GM12878 (cell line): ENCODE measurements at regions not wholly inside any gene's neighbourhood (a gene's known extent, or its start where the extent isn't known, plus 50 kb on each side); places are given as distances from the start of the nearest gene placed in this dataset.

Experiments used
- ATAC-seq: fragments of 200-7000 bp; cut with Tn5 transposase; 3 replicates; pipeline ENCODE4 v1.9.1; 2020; ENCODE audit warnings: mild to moderate bottlenecking, moderate library complexity
- BruUV-seq: library from RNA; stranded (reverse); fragments of 400-500 nt; replicated peaks from 2 replicates; lab custom pipeline; 2021; lab: Mats Ljungman, UMichigan
- CTCF ChIA-PET: fragments of 300-600 bp; sonication (Branson Sonifier 250); formaldehyde crosslinking; extraction: SDS; loops from one replicate; lab custom pipeline; 2021; ENCODE audit warnings: inconsistent platforms; lab: Yijun Ruan, JAX
- POLR2A ChIA-PET: fragments of 350-600 bp; formaldehyde crosslinking; extraction: SDS; loops from one replicate; lab custom pipeline; 2021; ENCODE audit warnings: inconsistent platforms; lab: Charles Lee
- RAD21 ChIA-PET: fragments of 300-600 bp; sonication (Branson Sonifier 250); formaldehyde crosslinking; loops from one replicate; lab custom pipeline; 2023; ENCODE audit warnings: antibody characterized with exemption; ENCODE audit not compliant: unreplicated experiment; lab: Charles Lee
- SMC1A ChIA-PET: fragments of 300-600 bp; sonication (Branson Sonifier 250); formaldehyde crosslinking; loops from one replicate; lab custom pipeline; 2023; ENCODE audit not compliant: unreplicated experiment, uncharacterized antibody; lab: Charles Lee
- DNase-seq: peaks from one replicate; pipeline ENCODE4 v3.0.0-alpha.2; 2011; ENCODE audit warnings: low read depth, low spot score
- FAIRE-seq: peaks from 3 replicates; lab custom pipeline; 2011; peaks lifted over from hg19 to GRCh38; lab: Jason Lieb, UNC
- H2AFZ ChIP-seq: 2 replicates; pipeline ENCODE4 v1.6.0; 2011; ENCODE audit warnings: low read depth, low read length, control low read depth; ENCODE audit not compliant: control insufficient read depth
- H3K27ac ChIP-seq: 2 replicates; pipeline ENCODE4 v1.5.1; 2011; ENCODE audit warnings: control low read depth; ENCODE audit not compliant: control insufficient read depth, insufficient read depth
- H3K27me3 ChIP-seq, 2 experiments: replicated peaks in 1 of 2; 2 replicates each; pipeline versions ENCODE4 v1.6.0 to v1.6.1; 2011; ENCODE audit warnings: low read length in 1 of 2; ENCODE audit not compliant: control insufficient read depth in 2 of 2, insufficient read depth in 2 of 2
- H3K36me3 ChIP-seq, 2 experiments: 2 replicates each; pipeline ENCODE4 v1.5.1; 2011; ENCODE audit warnings: low read length in 1 of 2; ENCODE audit not compliant: control insufficient read depth in 2 of 2, insufficient read depth in 2 of 2
- H3K4me1 ChIP-seq: 2 replicates; pipeline ENCODE4 v1.6.1; 2011; ENCODE audit warnings: mild to moderate bottlenecking, low read length, moderate library complexity, mixed read lengths; ENCODE audit not compliant: control insufficient read depth, insufficient read depth
- H3K4me2 ChIP-seq: 2 replicates; pipeline ENCODE4 v1.6.0; 2011; ENCODE audit warnings: control low read depth; ENCODE audit not compliant: control insufficient read depth, insufficient read depth
- H3K4me3 ChIP-seq: fragments of 200-600 bp; sonication (generic); 2 replicates; pipeline ENCODE4 v1.5.1; 2016
- H3K79me2 ChIP-seq: 2 replicates; pipeline ENCODE4 v1.6.0; 2011; ENCODE audit warnings: low read length; ENCODE audit not compliant: control insufficient read depth, insufficient read depth
- H3K9ac ChIP-seq: 2 replicates; pipeline ENCODE4 v1.8.0; 2011; ENCODE audit warnings: low read length, control low read depth, mixed read lengths; ENCODE audit not compliant: control insufficient read depth, insufficient read depth
- H3K9me3 ChIP-seq: replicated peaks from 3 replicates; pipeline ENCODE4 v1.5.1; 2011; ENCODE audit warnings: mild to moderate bottlenecking, low read length; ENCODE audit not compliant: control insufficient read depth, insufficient read depth
- H4K20me1 ChIP-seq: 2 replicates; pipeline ENCODE4 v1.6.0; 2011; ENCODE audit not compliant: control insufficient read depth, insufficient read depth
- CHD1 ChIP-seq: IDR thresholded peaks from 2 replicates; pipeline ENCODE4 v1.6.1; 2012; ENCODE audit warnings: low read depth, low read length, improper control_type of control experiment
- CUX1 ChIP-seq: IDR thresholded peaks from 2 replicates; pipeline ENCODE4 v1.6.1; 2012; ENCODE audit warnings: improper control_type of control experiment, low read depth, low read length; ENCODE audit not compliant: insufficient replicate concordance
- NFYB ChIP-seq: IDR thresholded peaks from 2 replicates; pipeline ENCODE4 v1.6.1; 2011; ENCODE audit warnings: low read depth, mild to moderate bottlenecking, low read length, improper control_type of control experiment, moderate library complexity; ENCODE audit not compliant: insufficient read depth
- RBBP5 ChIP-seq: fragments of 200-600 bp; sonication (generic); conservative IDR thresholded peaks from 2 replicates; pipeline ENCODE4 v1.6.1; 2016
- REST ChIP-seq: IDR thresholded peaks from 2 replicates; pipeline ENCODE4 v1.6.1; 2012; ENCODE audit warnings: mild to moderate bottlenecking, low read depth, low read length
- SREBF1 ChIP-seq: IDR thresholded peaks from 2 replicates; pipeline ENCODE4 v1.6.1; 2012; ENCODE audit warnings: mild to moderate bottlenecking, low read length
- WGBS: methylation state at CpG from one replicate; pipeline ENCODE4 v1.1.6; 2016; ENCODE audit warnings: low lambda C conversion rate; ENCODE audit not compliant: insufficient replicate concordance, insufficient coverage; ENCODE audit errors: missing lambda C conversion rate; 5-methylcytosine and 5-hydroxymethylcytosine counted together
- in situ Hi-C: fragments of 300-500 bp; cut with MboI; formaldehyde crosslinking; loops from 9 replicates; pipeline ENCODE4 v1.14.3; 2018; ENCODE audit warnings: mixed read lengths
- intact Hi-C: fragments of 100-400 bp; cut with micrococcal nuclease; formaldehyde crosslinking; loops from one replicate; pipeline ENCODE4 v1.14.2; 2022; ENCODE audit not compliant: unreplicated experiment

GRCh38 chr1:117678246-117678977, 72.6 kb downstream of the TENT5C start:
- intact Hi-C loops: no loop called here
- H3K79me2 ChIP-seq: no peaks in the 10 kb centered on the region
- BruUV-seq: no TSS peak

More at GRCh38 chr1:117678246-117678977, 72.6 kb downstream of the TENT5C start:
- RAD21 ChIA-PET: no interaction called here
- Histone ChIP-seq H3K9me3 (no peaks in the 10 kb centered on the region), H3K27me3 (peaks cover 8 to 15% of the 10 kb centered on the region in 2 experiments), H3K9ac (no peak overlapping the region), H3K36me3 (no peaks in the 10 kb centered on the region), H3K4me2 (no peak overlapping the region), H2AFZ (no peak overlapping the region), H3K4me1 (peaks cover 5% of the 10 kb centered on the region), H3K27ac (no peak overlapping the region), H3K4me3 (no peak overlapping the region), H4K20me1 (no peaks in the 10 kb centered on the region; the same call in 1 of the 2 replicates)
- DNase-seq (no peak), FAIRE-seq (no peak), ATAC-seq (no peak)
- in situ Hi-C loops: no loop called here
- WGBS: 45% methylated on average over 5 of the region's 5 CpGs
- POLR2A ChIA-PET: no interaction called here
- TF ChIP-seq CHD1: no peak
- no peak for TF ChIP-seq CUX1
- TF ChIP-seq REST: no peak
- TF ChIP-seq NFYB: no peak
- no peak for TF ChIP-seq SREBF1
- no peak for TF ChIP-seq RBBP5
- SMC1A ChIA-PET: interaction anchor here (0.6 kb wide), 1 partner anchor 128 kb away, joined by 3 read pairs; no protein-coding TSS in a partner anchor
- CTCF ChIA-PET: interaction anchor here (1.0 to 11.7 kb wide), 3 partner anchors 14 to 149 kb away, joined by 3 to 151 read pairs (median 3); no protein-coding TSS in a partner anchor
